ENCODE measurements at regions not wholly inside any gene's neighbourhood (a gene's known extent, or its start where the extent isn't known, plus 50 kb on each side); places are given as distances from the start of the nearest gene placed in this dataset.

GRCh38 chr10:109780997-109781396 is 142.3 kb downstream of the XPNPEP1 start:
- Histone ChIP-seq H3K4me3 (ENCODE audit: low read length in 3 of 3) (no peak overlapping the region), H3K4me1 (ENCODE audit: control insufficient read depth in 2 of 3, insufficient read depth in 2 of 3, low read depth in 1 of 3, low read length in 3 of 3) (no peaks in the 10 kb centered on the region), H3K36me3 (ENCODE audit: control insufficient read depth in 2 of 3, insufficient read depth in 3 of 3, low read length in 3 of 3) (no peaks in the 10 kb centered on the region), H3K9ac (ENCODE audit: low read length in 3 of 3) (no peak overlapping the region), H3K27me3 (ENCODE audit: control insufficient read depth, insufficient read depth, low read length) (no peaks in the 10 kb centered on the region), H3K9me3 (ENCODE audit: control insufficient read depth in 2 of 3, insufficient read depth in 1 of 3, low read length in 3 of 3) (no peaks in the 10 kb centered on the region), H3K27ac (ENCODE audit: low read depth in 2 of 2, low read length in 2 of 2) (no peak overlapping the region)
- no peak for TF ChIP-seq CTCF (IDR thresholded peaks at IDR 0.05; ENCODE audit: borderline replicate concordance, extremely low read depth, insufficient read depth)
- intact Hi-C loops (cut with DNase I): no loop called here
- no peak for FAIRE-seq
- no peak for DNase-seq

GRCh38 chr10:109778993-109779392 is 144.3 kb downstream of the XPNPEP1 start:
- H3K27me3 ChIP-seq (ENCODE audit: control insufficient read depth, insufficient read depth, low read length): no peaks in the 10 kb centered on the region

GRCh38 chr10:109774121-109774440 is 149.2 kb downstream of the XPNPEP1 start:
- intact Hi-C loops (cut with DNase I): no loop called here
- DNase-seq (no peak), FAIRE-seq (no peak)
- Histone ChIP-seq H3K4me1 (ENCODE audit: control insufficient read depth in 2 of 3, insufficient read depth in 2 of 3, low read depth in 1 of 3, low read length in 3 of 3) (no peaks in the 10 kb centered on the region), H3K36me3 (ENCODE audit: control insufficient read depth in 2 of 3, insufficient read depth in 3 of 3, low read length in 3 of 3) (no peaks in the 10 kb centered on the region), H3K9me3 (ENCODE audit: control insufficient read depth in 2 of 3, insufficient read depth in 1 of 3, low read length in 3 of 3) (no peaks in the 10 kb centered on the region), H3K27ac (ENCODE audit: low read depth in 2 of 2, low read length in 2 of 2) (no peak overlapping the region), H3K9ac (ENCODE audit: low read length in 3 of 3) (no peak overlapping the region), H3K4me3 (ENCODE audit: low read length in 3 of 3) (no peak overlapping the region), H3K27me3 (ENCODE audit: control insufficient read depth, insufficient read depth, low read length) (no peaks in the 10 kb centered on the region)
- no peak for TF ChIP-seq CTCF (IDR thresholded peaks at IDR 0.05; ENCODE audit: borderline replicate concordance, extremely low read depth, insufficient read depth)

More at GRCh38 chr10:109778993-109779392, 144.3 kb downstream of the XPNPEP1 start:
- no peak for FAIRE-seq
- Histone ChIP-seq H3K4me1 (ENCODE audit: control insufficient read depth in 2 of 3, insufficient read depth in 2 of 3, low read depth in 1 of 3, low read length in 3 of 3) (no peaks in the 10 kb centered on the region), H3K4me3 (ENCODE audit: low read length in 3 of 3) (no peak overlapping the region), H3K9me3 (ENCODE audit: control insufficient read depth in 2 of 3, insufficient read depth in 1 of 3, low read length in 3 of 3) (no peaks in the 10 kb centered on the region), H3K36me3 (ENCODE audit: control insufficient read depth in 2 of 3, insufficient read depth in 3 of 3, low read length in 3 of 3) (no peaks in the 10 kb centered on the region), H3K9ac (ENCODE audit: low read length in 3 of 3) (no peak overlapping the region), H3K27ac (ENCODE audit: low read depth in 2 of 2, low read length in 2 of 2) (no peak overlapping the region)
- DNase-seq: no peak
- TF ChIP-seq CTCF (IDR thresholded peaks at IDR 0.05; ENCODE audit: borderline replicate concordance, extremely low read depth, insufficient read depth): no peak
- intact Hi-C loops (cut with DNase I): no loop called here

All from kidney (tissue), 13 donors.